H9 (cell line): ENCODE measurements at regions not wholly inside any gene's neighbourhood (a gene's known extent, or its start where the extent isn't known, plus 50 kb on each side); places are given as distances from the start of the nearest gene placed in this dataset.

Experiments
- DNase-seq: peaks from one replicate; pipeline ENCODE4 v3.0.0-alpha.2; 2017
- H2AFZ ChIP-seq: one replicate; pipeline ENCODE4 v1.6.1; 2013; ENCODE audit warnings: mild to moderate bottlenecking, low read length, control low read depth, moderate library complexity
- H2AK5ac ChIP-seq: 2 replicates; pipeline ENCODE4 v1.6.1; 2013; ENCODE audit warnings: low read length, control low read depth, mixed read lengths; ENCODE audit not compliant: insufficient read length
- H2BK120ac ChIP-seq: one replicate; pipeline ENCODE4 v1.6.1; 2013; ENCODE audit warnings: low read depth, mild to moderate bottlenecking, low read length, control low read depth, inconsistent platforms; ENCODE audit not compliant: poor library complexity, severe bottlenecking
- H2BK12ac ChIP-seq: 2 replicates; pipeline ENCODE4 v1.6.1; 2013; ENCODE audit warnings: low read length, control low read depth, mixed read lengths, low read depth; ENCODE audit not compliant: insufficient read length
- H2BK15ac ChIP-seq: 2 replicates; pipeline ENCODE4 v1.6.1; 2013; ENCODE audit warnings: low read depth, low read length, control low read depth
- H2BK20ac ChIP-seq: one replicate; pipeline ENCODE4 v1.6.1; 2013; ENCODE audit warnings: low read depth, mild to moderate bottlenecking, low read length, control low read depth, inconsistent platforms; ENCODE audit not compliant: poor library complexity, severe bottlenecking
- H2BK5ac ChIP-seq: 2 replicates; pipeline ENCODE4 v1.6.1; 2013; ENCODE audit warnings: low read length, control low read depth, mixed read lengths; ENCODE audit not compliant: insufficient read length
- H3K14ac ChIP-seq: 2 replicates; pipeline ENCODE4 v1.6.1; 2013; ENCODE audit warnings: low read length, control low read depth; ENCODE audit not compliant: insufficient read depth
- H3K18ac ChIP-seq: 2 replicates; pipeline ENCODE4 v1.6.1; 2013; ENCODE audit warnings: low read depth, mild to moderate bottlenecking, mixed read lengths, low read length, control low read depth; ENCODE audit not compliant: insufficient read length
- H3K23ac ChIP-seq: 2 replicates; pipeline ENCODE4 v1.6.1; 2013; ENCODE audit warnings: low read length, control low read depth, mixed read lengths, low read depth; ENCODE audit not compliant: insufficient read length
- H3K23me2 ChIP-seq: 2 replicates; pipeline ENCODE4 v1.6.1; 2013; ENCODE audit warnings: low read depth, mild to moderate bottlenecking, mixed read lengths, low read length, control low read depth; ENCODE audit not compliant: insufficient read length, poor library complexity, severe bottlenecking
- H3K27ac ChIP-seq: 2 replicates; pipeline ENCODE4 v1.5.1; 2013; ENCODE audit warnings: low read length, control low read depth, mixed read lengths, low read depth; ENCODE audit not compliant: insufficient read length
- H3K27me3 ChIP-seq: 2 replicates; pipeline ENCODE4 v1.6.1; 2013; ENCODE audit warnings: low read length, control low read depth, inconsistent platforms; ENCODE audit not compliant: insufficient read depth
- H3K4ac ChIP-seq: 2 replicates; pipeline ENCODE4 v1.6.1; 2013; ENCODE audit warnings: low read depth, mild to moderate bottlenecking, control low read depth, inconsistent platforms, low read length, moderate library complexity
- H3K4me1 ChIP-seq: 2 replicates; pipeline ENCODE4 v1.6.1; 2013; ENCODE audit warnings: low read length, control low read depth, inconsistent platforms; ENCODE audit not compliant: insufficient read depth
- H3K4me2 ChIP-seq: 2 replicates; pipeline ENCODE4 v1.6.1; 2013; ENCODE audit warnings: low read length, control low read depth, mixed read lengths; ENCODE audit not compliant: insufficient read length, insufficient read depth
- H3K56ac ChIP-seq: 2 replicates; pipeline ENCODE4 v1.6.1; 2013; ENCODE audit warnings: low read depth, mild to moderate bottlenecking, mixed read lengths, low read length, control low read depth; ENCODE audit not compliant: insufficient read length
- H3K79me1 ChIP-seq: 2 replicates; pipeline ENCODE4 v1.6.1; 2013; ENCODE audit warnings: low read depth, mild to moderate bottlenecking, moderate library complexity, low read length, control low read depth, inconsistent platforms; ENCODE audit not compliant: insufficient read depth, poor library complexity, severe bottlenecking
- H3K79me2 ChIP-seq: 2 replicates; pipeline ENCODE4 v1.6.1; 2013; ENCODE audit warnings: low read length, control low read depth, inconsistent platforms; ENCODE audit not compliant: insufficient read depth
- H3K9ac ChIP-seq: 2 replicates; pipeline ENCODE4 v1.6.1; 2013; ENCODE audit warnings: low read length, control low read depth, mixed read lengths; ENCODE audit not compliant: insufficient read length; ENCODE audit errors: extremely low read depth
- H3K9me3 ChIP-seq: one replicate; pipeline ENCODE4 v1.6.1; 2013; ENCODE audit warnings: low read depth, low read length, inconsistent platforms; ENCODE audit not compliant: control insufficient read depth
- H3T11ph ChIP-seq: one replicate; pipeline ENCODE4 v1.6.1; 2013; ENCODE audit warnings: mild to moderate bottlenecking, low read length, control low read depth, inconsistent platforms
- H4K20me1 ChIP-seq: one replicate; pipeline ENCODE4 v1.6.1; 2013; ENCODE audit not compliant: control insufficient read depth, insufficient read length, insufficient read depth
- H4K5ac ChIP-seq: 2 replicates; pipeline ENCODE4 v1.6.1; 2013; ENCODE audit warnings: low read depth, mild to moderate bottlenecking, mixed read lengths, low read length, control low read depth; ENCODE audit not compliant: insufficient read length
- H4K8ac ChIP-seq: replicated peaks from 2 replicates; pipeline ENCODE4 v1.6.1; 2013; ENCODE audit warnings: low read length, control low read depth, mixed read lengths, low read depth; ENCODE audit not compliant: insufficient read length
- H4K91ac ChIP-seq: 2 replicates; pipeline ENCODE4 v1.6.1; 2013; ENCODE audit warnings: low read depth, mild to moderate bottlenecking, moderate library complexity, mixed read lengths, low read length, control low read depth; ENCODE audit not compliant: insufficient read length
- H3K27ac Mint-ChIP-seq, 3 experiments: 2 replicates in 2 of 3; 3 replicates in 1 of 3; pipeline ENCODE4 v1.8.0; 2020 to 2021; ENCODE audit warnings: mixed read lengths in 3 of 3, mild to moderate bottlenecking in 1 of 3, moderate library complexity in 1 of 3
- H3K27me3 Mint-ChIP-seq: 2 replicates; pipeline ENCODE4 v1.8.0; 2021; ENCODE audit warnings: low read depth, mild to moderate bottlenecking, moderate library complexity, mixed read lengths
- H3K36me3 Mint-ChIP-seq, 3 experiments: 2 replicates in 2 of 3; 3 replicates in 1 of 3; pipeline ENCODE4 v1.8.0; 2020 to 2021; ENCODE audit warnings: low read depth in 3 of 3, mixed read lengths in 3 of 3; ENCODE audit not compliant: insufficient read depth in 1 of 3
- H3K4me1 Mint-ChIP-seq, 2 experiments: 2 replicates each; pipeline ENCODE4 v1.8.0; 2020; ENCODE audit warnings: mixed read lengths in 2 of 2
- H3K4me3 Mint-ChIP-seq, 2 experiments: 2 replicates in 1 of 2; 3 replicates in 1 of 2; pipeline ENCODE4 v1.8.0; 2020 to 2021; ENCODE audit warnings: mild to moderate bottlenecking in 2 of 2, mixed read lengths in 2 of 2, moderate library complexity in 1 of 2
- H3K9me3 Mint-ChIP-seq, 2 experiments: 2 replicates in 1 of 2; 3 replicates in 1 of 2; pipeline ENCODE4 v1.8.0; 2020; ENCODE audit warnings: mild to moderate bottlenecking in 2 of 2, mixed read lengths in 2 of 2, moderate library complexity in 1 of 2
- CTCF ChIP-seq: fragments of 200-600 bp; sonication (generic); conservative IDR thresholded peaks from 3 replicates; pipeline ENCODE4 v1.8.0; 2021; ENCODE audit warnings: antibody characterized with exemption, mild to moderate bottlenecking
- WGBS: extraction: QIAGEN DNeasy Blood & Tissue Kit; methylation state at CpG from one replicate; pipeline ENCODE4 v1.1.7; 2013; ENCODE audit warnings: missing lambda C conversion rate, low lambda C conversion rate, mixed read lengths; ENCODE audit not compliant: insufficient read length; ENCODE audit errors: extremely low coverage; 5-methylcytosine and 5-hydroxymethylcytosine counted together

- H2BK15ac ChIP-seq, result no peak overlapping the region
- no peak overlapping the region for H3K9ac ChIP-seq
- H3K27me3 ChIP-seq, result no peaks in the 10 kb centered on the region
- H2BK20ac ChIP-seq, result no peak overlapping the region
- H3K4me3 Mint-ChIP-seq, result no peak overlapping the region
- H2AK5ac ChIP-seq, result no peak overlapping the region
- H3T11ph ChIP-seq, result no peak overlapping the region
- TF ChIP-seq CTCF, result no peak
- no peaks in the 10 kb centered on the region; the same call in 1 of the 2 replicates for H3K27me3 Mint-ChIP-seq
- no peak for DNase-seq
- H2AFZ ChIP-seq, result no peak overlapping the region
- no peak overlapping the region for H3K18ac ChIP-seq
- no peak overlapping the region for H2BK120ac ChIP-seq
- H3K23me2 ChIP-seq, result no peaks in the 10 kb centered on the region
- no peak overlapping the region for H3K27ac ChIP-seq
- no peak overlapping the region for H3K27ac Mint-ChIP-seq
- no peaks in the 10 kb centered on the region for H3K9me3 Mint-ChIP-seq
- no peaks in the 10 kb centered on the region for H3K79me1 ChIP-seq
- H2BK5ac ChIP-seq, result no peak overlapping the region
- no peak overlapping the region for H3K4me2 ChIP-seq
- H3K9me3 ChIP-seq, result no peaks in the 10 kb centered on the region
- H3K79me2 ChIP-seq, result no peaks in the 10 kb centered on the region
- no CpG with 5 or more reads among the region's 11 CpGs for WGBS
- no peak overlapping the region for H3K56ac ChIP-seq
- no peaks in the 10 kb centered on the region for H3K4me1 Mint-ChIP-seq
- H2BK12ac ChIP-seq, result no peak overlapping the region
- no peak overlapping the region for H3K4ac ChIP-seq
- no peak overlapping the region for H4K5ac ChIP-seq
- no peak overlapping the region for H4K91ac ChIP-seq
- H3K36me3 Mint-ChIP-seq, result no peaks in the 10 kb centered on the region
- H4K8ac ChIP-seq, result no peak overlapping the region
- H3K4me1 ChIP-seq, result no peaks in the 10 kb centered on the region
- H3K14ac ChIP-seq, result no peak overlapping the region
- no peaks in the 10 kb centered on the region for H4K20me1 ChIP-seq
- H3K23ac ChIP-seq, result no peak overlapping the region
Observed at GRCh38 chr10:59088912-59089573, 87.4 kb upstream of the PHYHIPL start.
